CD14-positive monocyte (primary cell): ENCODE measurements at regions not wholly inside any gene's neighbourhood (a gene's known extent, or its start where the extent isn't known, plus 50 kb on each side); places are given as distances from the start of the nearest gene placed in this dataset.
A peak's percentile ranks its signal among the peaks of the same experiment; 100 is the strongest.

Experiments used
- DNase-seq, 3 donors: peaks; one replicate each; pipeline ENCODE4 v3.0.0-alpha.2; 2011 to 2022
- H2AFZ ChIP-seq: 2 replicates; pipeline ENCODE4 v1.6.0; 2012; ENCODE audit warnings: mild to moderate bottlenecking, low read depth, low read length, inconsistent platforms; ENCODE audit not compliant: insufficient read depth, poor library complexity, severe bottlenecking
- H3K27ac ChIP-seq, 2 donors: 1 replicate in 1 of 2; 2 replicates in 1 of 2; pipeline ENCODE4 v1.5.1; 2012 to 2013; ENCODE audit warnings: low read length in 2 of 2, control low read depth in 1 of 2, inconsistent platforms in 1 of 2, low read depth in 1 of 2, mild to moderate bottlenecking in 1 of 2
- H3K27me3 ChIP-seq, 2 donors: one replicate each; pipeline versions ENCODE4 v1.6.0 to v1.6.1; 2011 to 2013; ENCODE audit warnings: low read length in 2 of 2; ENCODE audit not compliant: control insufficient read depth in 2 of 2, insufficient read depth in 2 of 2
- H3K36me3 ChIP-seq, 2 donors: replicated peaks in 1 of 2; 1 replicate in 1 of 2; 2 replicates in 1 of 2; pipeline versions ENCODE4 v1.5.1 to v1.6.1; 2012 to 2013; ENCODE audit warnings: low read length in 2 of 2, control low read depth in 1 of 2, inconsistent platforms in 1 of 2, mild to moderate bottlenecking in 1 of 2; ENCODE audit not compliant: insufficient read depth in 2 of 2, control insufficient read depth in 1 of 2
- H3K4me1 ChIP-seq, 2 donors: 1 replicate in 1 of 2; 2 replicates in 1 of 2; pipeline versions ENCODE4 v1.5.1 to v1.6.1; 2012 to 2013; ENCODE audit warnings: low read length in 2 of 2, control low read depth in 1 of 2, inconsistent platforms in 1 of 2, mild to moderate bottlenecking in 1 of 2, moderate library complexity in 1 of 2; ENCODE audit not compliant: insufficient read depth in 2 of 2, control insufficient read depth in 1 of 2
- H3K4me2 ChIP-seq: replicated peaks from 2 replicates; pipeline ENCODE3; 2012; ENCODE audit warnings: low read length, moderate library complexity, mild to moderate bottlenecking; ENCODE audit not compliant: poor library complexity, severe bottlenecking; ENCODE audit errors: extremely low read depth
- H3K4me3 ChIP-seq, 3 experiments: fragments of 200-600 bp in 1 of 3; sonication (generic) in 1 of 3; replicated peaks in 1 of 3; 1 replicate in 2 of 3; 2 replicates in 1 of 3; pipeline ENCODE4 v1.5.1; 2011 to 2013; ENCODE audit warnings: low read length in 3 of 3, mild to moderate bottlenecking in 3 of 3, control low read depth in 2 of 3, low read depth in 2 of 3, inconsistent platforms in 1 of 3, moderate library complexity in 1 of 3
- H3K79me2 ChIP-seq: 2 replicates; pipeline ENCODE4 v1.6.0; 2012; ENCODE audit warnings: mild to moderate bottlenecking, control low read depth, inconsistent platforms, low read length, moderate library complexity; ENCODE audit not compliant: insufficient read depth
- H3K9ac ChIP-seq: 2 replicates; pipeline ENCODE4 v1.6.0; 2017; ENCODE audit warnings: low read length, mild to moderate bottlenecking; ENCODE audit not compliant: insufficient read depth, poor library complexity, severe bottlenecking
- H3K9me3 ChIP-seq, 2 donors: replicated peaks in 1 of 2; 1 replicate in 1 of 2; 2 replicates in 1 of 2; pipeline versions ENCODE4 v1.5.1 to v1.6.1; 2012 to 2013; ENCODE audit warnings: low read length in 2 of 2, control low read depth in 1 of 2; ENCODE audit not compliant: control insufficient read depth in 1 of 2, insufficient read depth in 1 of 2
- H4K20me1 ChIP-seq: 2 replicates; pipeline ENCODE4 v1.6.0; 2012; ENCODE audit warnings: mild to moderate bottlenecking, low read length, control low read depth, moderate library complexity; ENCODE audit not compliant: insufficient read depth
- H3K27ac Mint-ChIP-seq, 7 donors: one replicate each; pipeline ENCODE4 v1.8.0; 2020; ENCODE audit warnings: mild to moderate bottlenecking in 7 of 7, mixed read lengths in 7 of 7, moderate library complexity in 6 of 7, inconsistent platforms in 2 of 7
- H3K27me3 Mint-ChIP-seq, 3 donors: one replicate each; pipeline ENCODE4 v1.8.0; 2021 to 2022; ENCODE audit warnings: low read depth in 3 of 3, mild to moderate bottlenecking in 3 of 3, mixed read lengths in 3 of 3, moderate library complexity in 3 of 3, inconsistent platforms in 1 of 3
- H3K36me3 Mint-ChIP-seq, 2 donors: one replicate each; pipeline ENCODE4 v1.8.0; 2020; ENCODE audit warnings: mixed read lengths in 2 of 2, inconsistent platforms in 1 of 2, mild to moderate bottlenecking in 1 of 2
- H3K4me1 Mint-ChIP-seq: one replicate; pipeline ENCODE4 v1.8.0; 2020; ENCODE audit warnings: mild to moderate bottlenecking, mixed read lengths
- H3K4me3 Mint-ChIP-seq, 2 donors: one replicate each; pipeline ENCODE4 v1.8.0; 2020; ENCODE audit warnings: mild to moderate bottlenecking in 2 of 2, mixed read lengths in 2 of 2, moderate library complexity in 1 of 2
- H3K9me3 Mint-ChIP-seq, 7 donors: one replicate each; pipeline ENCODE4 v1.8.0; 2020 to 2022; ENCODE audit warnings: mixed read lengths in 7 of 7, mild to moderate bottlenecking in 6 of 7, moderate library complexity in 6 of 7, inconsistent platforms in 2 of 7
- CTCF ChIP-seq: fragments of 200-600 bp; IDR thresholded peaks from one replicate; pipeline ENCODE4 v1.8.0; 2022; ENCODE audit warnings: antibody characterized with exemption, mild to moderate bottlenecking
- WGBS: methylation state at CpG from one replicate; pipeline ENCODE4 v1.1.5; 2013; ENCODE audit warnings: missing lambda C conversion rate; ENCODE audit not compliant: insufficient coverage; 5-methylcytosine and 5-hydroxymethylcytosine counted together
- intact Hi-C, 2 donors: fragments of 100-400 bp; cut with micrococcal nuclease; formaldehyde crosslinking; loops; one replicate each; pipeline versions ENCODE4 v1.15.0 to v1.15.1; 2023

DNA sequence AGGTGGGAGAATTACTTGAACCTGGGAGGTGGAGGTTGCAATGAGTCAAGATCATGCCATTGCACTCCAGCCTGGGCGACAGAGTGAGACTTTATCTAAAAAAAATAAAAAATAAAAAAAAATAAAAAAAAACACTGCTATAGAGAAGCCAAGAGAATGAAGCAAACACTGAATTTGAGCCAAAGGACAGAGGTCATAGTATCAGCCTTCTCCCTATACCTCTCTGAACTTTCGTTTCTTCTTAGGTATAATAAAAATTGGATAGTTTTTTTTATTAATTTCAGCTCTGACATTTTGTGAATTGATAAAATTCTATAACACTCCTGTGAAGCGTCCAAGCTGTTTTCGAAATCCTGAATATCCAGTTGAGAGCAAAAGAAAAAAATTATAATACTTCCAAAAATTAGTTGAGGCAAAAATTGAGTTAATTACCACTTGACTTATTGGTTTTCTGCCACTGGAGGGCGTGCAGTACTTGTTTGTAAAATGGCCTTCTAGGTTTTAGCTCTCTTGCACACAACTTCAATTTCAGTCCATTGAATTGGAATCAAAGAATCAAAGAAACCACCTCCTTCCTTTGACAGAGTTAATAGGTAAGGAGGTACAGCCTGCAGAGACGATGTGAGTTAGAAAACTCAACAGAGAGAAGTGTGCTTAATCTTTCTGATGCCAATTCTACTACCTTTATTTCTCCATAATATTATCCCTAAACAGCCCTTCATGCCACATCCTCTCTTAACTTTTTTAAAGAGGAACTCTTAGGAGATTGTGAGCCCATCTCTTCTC lies 143.2 kb downstream of the BBOX1 start:
- Histone ChIP-seq H3K4me1 (no peaks in the 10 kb centered on the region), H3K79me2 (no peaks in the 10 kb centered on the region), H3K4me3 (no peak overlapping the region), H4K20me1 (no peaks in the 10 kb centered on the region), H3K27me3 (peaks cover 2 to 6% of the 10 kb centered on the region in 2 donors), H3K9me3 (no peaks in the 10 kb centered on the region), H3K4me2 (no peak overlapping the region), H3K9ac (no peak overlapping the region), H2AFZ (no peak overlapping the region), H3K27ac (no peak overlapping the region), H3K36me3 (no peaks in the 10 kb centered on the region)
- Mint-ChIP-seq H3K4me3 (no peak overlapping the region), H3K4me1 (no peaks in the 10 kb centered on the region), H3K27me3 (peaks cover 2 to 6% (median 6%) of the 10 kb centered on the region in 3 donors), H3K36me3 (no peaks in the 10 kb centered on the region), H3K27ac (no peak overlapping the region), H3K9me3 (no peaks in the 10 kb centered on the region)
- no CpG with 5 or more reads among the region's 6 CpGs for WGBS
- TF ChIP-seq CTCF: peak; percentile 35
- peak in 1 of 3 donors; percentile 6 for DNase-seq
- intact Hi-C loops: loop anchor here (5.0 to 10.0 kb wide), 2 partner anchors 301 to 303 kb away; no protein-coding TSS in a partner anchor

GRCh38 chr11:27179334-27179733 lies 138.7 kb downstream of the BBOX1 start:
- Mint-ChIP-seq H3K27me3 (peaks cover 4 to 5% (median 4%) of the 10 kb centered on the region in 3 donors), H3K36me3 (no peaks in the 10 kb centered on the region), H3K4me1 (no peaks in the 10 kb centered on the region), H3K27ac (no peak overlapping the region), H3K4me3 (no peak overlapping the region), H3K9me3 (peaks cover 0 to 3% (median 0%) of the 10 kb centered on the region in 7 donors)
- H3K27me3 ChIP-seq: no peaks in the 10 kb centered on the region
- TF ChIP-seq CTCF: no peak
- H3K9ac ChIP-seq: no peak overlapping the region
- no peaks in the 10 kb centered on the region for H3K4me1 ChIP-seq
- H2AFZ ChIP-seq: no peak overlapping the region
- intact Hi-C loops: no loop called here
- no peaks in the 10 kb centered on the region for H3K36me3 ChIP-seq
- no peak for DNase-seq
- WGBS: 63% methylated on average over 1 of the region's 3 CpGs
- H3K9me3 ChIP-seq: no peaks in the 10 kb centered on the region
- no peaks in the 10 kb centered on the region for H3K79me2 ChIP-seq
- H4K20me1 ChIP-seq: no peaks in the 10 kb centered on the region
- H3K27ac ChIP-seq: no peak overlapping the region
- no peak overlapping the region for H3K4me2 ChIP-seq
- H3K4me3 ChIP-seq: no peak overlapping the region
